GM23248 (cell line): ENCODE measurements at regions not wholly inside any gene's neighbourhood (a gene's known extent, or its start where the extent isn't known, plus 50 kb on each side); places are given as distances from the start of the nearest gene placed in this dataset.

Experiments
- DNase-seq: peaks from one replicate; pipeline ENCODE4 v3.0.0-alpha.2; 2015
- H2AFZ ChIP-seq: fragments of 200-600 bp; sonication (generic); 2 replicates; pipeline ENCODE4 v1.6.1; 2016; ENCODE audit warnings: antibody characterized with exemption
- H3F3A ChIP-seq: fragments of 200-600 bp; sonication (generic); 2 replicates; pipeline ENCODE4 v1.6.1; 2016; ENCODE audit warnings: mild to moderate bottlenecking, antibody characterized with exemption, mixed run types; ENCODE audit not compliant: insufficient read depth
- H3K27ac ChIP-seq: fragments of 200-600 bp; sonication (generic); 2 replicates; pipeline ENCODE4 v1.5.1; 2016; ENCODE audit warnings: mild to moderate bottlenecking
- H3K27me3 ChIP-seq: fragments of 200-600 bp; sonication (generic); replicated peaks from 2 replicates; pipeline ENCODE4 v1.6.1; 2016; ENCODE audit warnings: mild to moderate bottlenecking; ENCODE audit not compliant: insufficient read depth
- H3K36me3 ChIP-seq: fragments of 200-600 bp; sonication (generic); 2 replicates; pipeline ENCODE4 v1.6.1; 2016; ENCODE audit warnings: low read depth, mild to moderate bottlenecking
- H3K4me1 ChIP-seq: fragments of 200-600 bp; sonication (generic); 2 replicates; pipeline ENCODE4 v1.6.1; 2016; ENCODE audit warnings: mild to moderate bottlenecking; ENCODE audit not compliant: insufficient read depth
- H3K4me2 ChIP-seq: fragments of 200-600 bp; sonication (generic); one replicate; pipeline ENCODE4 v1.6.1; 2016; ENCODE audit warnings: mild to moderate bottlenecking; ENCODE audit not compliant: unreplicated experiment
- H3K4me3 ChIP-seq: fragments of 200-600 bp; sonication (generic); 2 replicates; pipeline ENCODE4 v1.5.1; 2016; ENCODE audit warnings: mild to moderate bottlenecking
- H3K79me2 ChIP-seq: fragments of 200-600 bp; sonication (generic); 2 replicates; pipeline ENCODE4 v1.6.1; 2016; ENCODE audit warnings: mild to moderate bottlenecking; ENCODE audit not compliant: insufficient read depth
- H3K9ac ChIP-seq: fragments of 200-600 bp; sonication (generic); 2 replicates; pipeline ENCODE4 v1.6.1; 2016; ENCODE audit warnings: mild to moderate bottlenecking
- H3K9me2 ChIP-seq: fragments of 200-600 bp; sonication (generic); 2 replicates; pipeline ENCODE4 v1.6.1; 2016; ENCODE audit warnings: mixed run types, mild to moderate bottlenecking, moderate library complexity; ENCODE audit not compliant: insufficient read depth
- H3K9me3 ChIP-seq: fragments of 200-600 bp; sonication (generic); one replicate; pipeline ENCODE4 v1.6.1; 2017; ENCODE audit warnings: low read depth
- H4K20me1 ChIP-seq: fragments of 200-600 bp; sonication (generic); 2 replicates; pipeline ENCODE4 v1.6.0; 2016; ENCODE audit not compliant: insufficient read depth
- EZH2 ChIP-seq: fragments of 200-600 bp; sonication (generic); IDR thresholded peaks from 2 replicates; pipeline ENCODE4 v1.6.1; 2018; ENCODE audit warnings: antibody characterized with exemption, mild to moderate bottlenecking; ENCODE audit not compliant: insufficient read depth, poor library complexity, severe bottlenecking
- EZH2phosphoT487 ChIP-seq: fragments of 200-600 bp; sonication (generic); IDR thresholded peaks from 2 replicates; pipeline ENCODE4 v1.6.1; 2018; ENCODE audit warnings: antibody characterized with exemption, moderate library complexity, mild to moderate bottlenecking, low read depth; ENCODE audit not compliant: insufficient read depth
- WGBS, 2 experiments: methylation state at CpG; one replicate each; pipeline ENCODE4 v1.1.6; 2015 to 2017; ENCODE audit warnings: low lambda C conversion rate in 2 of 2, low coverage in 1 of 2; ENCODE audit errors: missing lambda C conversion rate in 2 of 2; 5-methylcytosine and 5-hydroxymethylcytosine counted together
- in situ Hi-C: fragments of 300-500 bp; cut with MboI; formaldehyde crosslinking; loops from 2 replicates; pipeline ENCODE4 v1.15.0; 2020

GRCh38 chr11:97990162-97990920 lies 1030.4 kb upstream of the CNTN5 start:
- TF ChIP-seq EZH2 (no peak), EZH2phosphoT487 (no peak)
- Histone ChIP-seq H2AFZ (peak overlapping the region; percentile 50), H3K27me3 (no peaks in the 10 kb centered on the region), H3K4me1 (no peaks in the 10 kb centered on the region), H3K79me2 (no peaks in the 10 kb centered on the region), H4K20me1 (no peaks in the 10 kb centered on the region), H3K4me2 (no peak overlapping the region), H3K27ac (no peak overlapping the region), H3K9me2 (no peaks in the 10 kb centered on the region), H3K9ac (no peak overlapping the region), H3K4me3 (no peak overlapping the region), H3K9me3 (no peaks in the 10 kb centered on the region), H3F3A (no peaks in the 10 kb centered on the region), H3K36me3 (no peaks in the 10 kb centered on the region)
- in situ Hi-C loops: no loop called here
- DNase-seq: no peak
- WGBS, 2 experiments: 6 to 7% methylated on average over 4 of the region's 4 CpGs

- Histone ChIP-seq H3K4me2 (no peak overlapping the region), H3K27ac (no peak overlapping the region), H3K4me1 (no peaks in the 10 kb centered on the region), H3K4me3 (no peak overlapping the region), H4K20me1 (no peaks in the 10 kb centered on the region), H2AFZ (no peak overlapping the region), H3F3A (no peaks in the 10 kb centered on the region), H3K36me3 (no peaks in the 10 kb centered on the region), H3K9me2 (no peaks in the 10 kb centered on the region), H3K9ac (no peak overlapping the region), H3K79me2 (no peaks in the 10 kb centered on the region), H3K27me3 (no peaks in the 10 kb centered on the region), H3K9me3 (no peaks in the 10 kb centered on the region)
- WGBS, 2 experiments: 35 to 41% methylated on average over 4 of the region's 4 CpGs
- no peak for DNase-seq
- in situ Hi-C loops: no loop called here
- no peak for TF ChIP-seq EZH2phosphoT487
- TF ChIP-seq EZH2: no peak
These were observed 1027.2 kb upstream of the CNTN5 start for GRCh38 chr11:97993562-97993961.

GRCh38 chr11:97995874-97996273 lies 1024.9 kb upstream of the CNTN5 start:
- H3K4me3 ChIP-seq: no peak overlapping the region
- no peaks in the 10 kb centered on the region for H3K27me3 ChIP-seq
- no peak overlapping the region for H2AFZ ChIP-seq
- H3K4me1 ChIP-seq: no peaks in the 10 kb centered on the region
- H3K9ac ChIP-seq: no peak overlapping the region
- H3K27ac ChIP-seq: no peak overlapping the region
- no peaks in the 10 kb centered on the region for H3K79me2 ChIP-seq
- no peaks in the 10 kb centered on the region for H3K9me3 ChIP-seq
- H3K36me3 ChIP-seq: no peaks in the 10 kb centered on the region
- no peak overlapping the region for H3K4me2 ChIP-seq
- in situ Hi-C loops: no loop called here
- no peaks in the 10 kb centered on the region for H3F3A ChIP-seq
- no peak for TF ChIP-seq EZH2
- H3K9me2 ChIP-seq: no peaks in the 10 kb centered on the region
- WGBS, 2 experiments: 26 to 28% methylated on average over 3 of the region's 3 CpGs
- no peak for DNase-seq
- H4K20me1 ChIP-seq: no peaks in the 10 kb centered on the region

GRCh38 chr11:97996762-97997161 lies 1024.0 kb upstream of the CNTN5 start:
- Histone ChIP-seq H4K20me1 (no peaks in the 10 kb centered on the region), H3K4me2 (no peak overlapping the region), H3K4me3 (no peak overlapping the region), H3K27me3 (no peaks in the 10 kb centered on the region), H3K36me3 (no peaks in the 10 kb centered on the region), H3K79me2 (no peaks in the 10 kb centered on the region), H3K27ac (no peak overlapping the region), H3F3A (no peaks in the 10 kb centered on the region), H3K9ac (no peak overlapping the region), H3K9me2 (no peaks in the 10 kb centered on the region), H3K4me1 (no peaks in the 10 kb centered on the region), H3K9me3 (no peaks in the 10 kb centered on the region), H2AFZ (no peak overlapping the region)
- in situ Hi-C loops: no loop called here
- WGBS, 2 experiments: 37 to 38% methylated on average over 3 of the region's 3 CpGs
- no peak for TF ChIP-seq EZH2
- TF ChIP-seq EZH2phosphoT487: no peak
- DNase-seq: no peak
